Neural progenitor cell (in vitro differentiated cells): ENCODE measurements at regions not wholly inside any gene's neighbourhood (a gene's known extent, or its start where the extent isn't known, plus 50 kb on each side); places are given as distances from the start of the nearest gene placed in this dataset.

Experiments used
- EZH2 ChIP-seq: fragments of 200-600 bp; sonication (generic); IDR thresholded peaks from 2 replicates; pipeline ENCODE4 v1.6.1; 2017; ENCODE audit warnings: antibody characterized with exemption, mild to moderate bottlenecking, moderate library complexity
- EZH2phosphoT487 ChIP-seq: fragments of 200-600 bp; sonication (generic); IDR thresholded peaks from 2 replicates; pipeline ENCODE4 v1.6.1; 2017; ENCODE audit warnings: antibody characterized with exemption
- TF ChIP-seq, protein P1 (sequence below): fragments of 200-600 bp; sonication (generic); IDR thresholded peaks from 2 replicates; pipeline ENCODE4 v1.5.1; 2017; ENCODE audit warnings: antibody characterized with exemption, mild to moderate bottlenecking

GRCh38 chr3:68234076-68234780 lies 579.8 kb upstream of the SUCLG2 start:
- TF ChIP-seq, protein P1, sequence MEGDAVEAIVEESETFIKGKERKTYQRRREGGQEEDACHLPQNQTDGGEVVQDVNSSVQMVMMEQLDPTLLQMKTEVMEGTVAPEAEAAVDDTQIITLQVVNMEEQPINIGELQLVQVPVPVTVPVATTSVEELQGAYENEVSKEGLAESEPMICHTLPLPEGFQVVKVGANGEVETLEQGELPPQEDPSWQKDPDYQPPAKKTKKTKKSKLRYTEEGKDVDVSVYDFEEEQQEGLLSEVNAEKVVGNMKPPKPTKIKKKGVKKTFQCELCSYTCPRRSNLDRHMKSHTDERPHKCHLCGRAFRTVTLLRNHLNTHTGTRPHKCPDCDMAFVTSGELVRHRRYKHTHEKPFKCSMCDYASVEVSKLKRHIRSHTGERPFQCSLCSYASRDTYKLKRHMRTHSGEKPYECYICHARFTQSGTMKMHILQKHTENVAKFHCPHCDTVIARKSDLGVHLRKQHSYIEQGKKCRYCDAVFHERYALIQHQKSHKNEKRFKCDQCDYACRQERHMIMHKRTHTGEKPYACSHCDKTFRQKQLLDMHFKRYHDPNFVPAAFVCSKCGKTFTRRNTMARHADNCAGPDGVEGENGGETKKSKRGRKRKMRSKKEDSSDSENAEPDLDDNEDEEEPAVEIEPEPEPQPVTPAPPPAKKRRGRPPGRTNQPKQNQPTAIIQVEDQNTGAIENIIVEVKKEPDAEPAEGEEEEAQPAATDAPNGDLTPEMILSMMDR = no peak
- TF ChIP-seq EZH2phosphoT487 (no peak), EZH2 (no peak)
